HepG2 (cell line): ENCODE measurements at regions not wholly inside any gene's neighbourhood (a gene's known extent, or its start where the extent isn't known, plus 50 kb on each side); places are given as distances from the start of the nearest gene placed in this dataset.

Experiments
- ATAC-seq: fragments of 200-7000 bp; cut with Tn5 transposase; 3 replicates; pipeline ENCODE4 v1.9.1; 2020; ENCODE audit warnings: mild to moderate bottlenecking, moderate library complexity
- BruUV-seq: library from RNA; stranded (reverse); fragments of 400-500 nt; replicated peaks from 2 replicates; lab custom pipeline; 2021; lab: Mats Ljungman, UMichigan
- CTCF ChIA-PET: fragments of 300-600 bp; formaldehyde crosslinking; extraction: SDS; loops from one replicate; lab custom pipeline; 2021; ENCODE audit warnings: low total read pairs, inconsistent platforms, low intra/inter-chr PET ratio; lab: Yijun Ruan, JAX
- POLR2A ChIA-PET: fragments of 350-600 bp; sonication (Branson Sonifier 250); formaldehyde crosslinking; loops from one replicate; lab custom pipeline; 2020; ENCODE audit warnings: antibody characterized with exemption, inconsistent platforms; lab: Yijun Ruan, JAX
- DNase-seq: peaks from one replicate; pipeline ENCODE4 v3.0.0-alpha.2; 2015; ENCODE audit warnings: low spot score
- FAIRE-seq: peaks from 3 replicates; lab custom pipeline; 2011; peaks lifted over from hg19 to GRCh38; lab: Jason Lieb, UNC
- H2AFZ ChIP-seq: one replicate; pipeline ENCODE4 v1.6.1; 2011; ENCODE audit warnings: low read length, inconsistent platforms
- H3K27ac ChIP-seq: fragments of 300-600 bp; 3 replicates; pipeline ENCODE4 v1.8.0; 2011; ENCODE audit warnings: mixed run types, mild to moderate bottlenecking, mixed read lengths, low read length, inconsistent platforms; ENCODE audit not compliant: insufficient read depth; ENCODE audit errors: extremely low read length
- H3K27me3 ChIP-seq, 2 experiments: fragments of 200-600 bp in 1 of 2; 2 replicates in 1 of 2; 3 replicates in 1 of 2; pipeline versions ENCODE4 v1.6.0 to v1.8.0; 2011; ENCODE audit warnings: low read length in 2 of 2, mild to moderate bottlenecking in 2 of 2, moderate library complexity in 2 of 2, inconsistent platforms in 1 of 2; ENCODE audit not compliant: insufficient read depth in 2 of 2, control insufficient read depth in 1 of 2
- H3K36me3 ChIP-seq, 2 experiments: fragments of 200-600 bp in 1 of 2; replicated peaks in 1 of 2; 2 replicates in 1 of 2; 3 replicates in 1 of 2; pipeline versions ENCODE4 v1.5.1 to v1.8.0; 2011; ENCODE audit warnings: low read length in 2 of 2, inconsistent platforms in 1 of 2; ENCODE audit not compliant: insufficient read depth in 2 of 2, control insufficient read depth in 1 of 2
- H3K4me1 ChIP-seq: 2 replicates; pipeline ENCODE4 v1.5.1; 2012; ENCODE audit warnings: low read length, inconsistent platforms; ENCODE audit not compliant: insufficient read depth
- H3K4me2 ChIP-seq: 2 replicates; pipeline ENCODE4 v1.6.0; 2011; ENCODE audit warnings: low read depth, low read length, inconsistent platforms
- H3K4me3 ChIP-seq, 3 experiments: fragments of 200-600 bp in 1 of 3; sonication (generic), shearing (Covaris generic) in 1 of 3; replicated peaks in 1 of 3; 2 replicates each; pipeline ENCODE4 v1.5.1; 2011 to 2016; ENCODE audit warnings: low read length in 3 of 3, inconsistent platforms in 2 of 3, low read depth in 2 of 3, mild to moderate bottlenecking in 2 of 3, control low read depth in 1 of 3, mixed read lengths in 1 of 3; ENCODE audit not compliant: insufficient read depth in 1 of 3
- H3K79me2 ChIP-seq: one replicate; pipeline ENCODE4 v1.6.1; 2011; ENCODE audit warnings: low read length, inconsistent platforms; ENCODE audit not compliant: insufficient read depth
- H3K9ac ChIP-seq: 2 replicates; pipeline ENCODE4 v1.6.0; 2011; ENCODE audit warnings: mild to moderate bottlenecking, low read depth, low read length, inconsistent platforms; ENCODE audit not compliant: insufficient read depth
- H3K9me3 ChIP-seq: 2 replicates; pipeline ENCODE4 v1.5.1; 2012; ENCODE audit warnings: mild to moderate bottlenecking, low read length
- H4K20me1 ChIP-seq: 2 replicates; pipeline ENCODE4 v1.6.0; 2011; ENCODE audit warnings: inconsistent platforms, mild to moderate bottlenecking, low read length, moderate library complexity; ENCODE audit not compliant: insufficient read depth
- GATA4 ChIP-seq: sonication (generic); IDR thresholded peaks from 2 replicates; pipeline ENCODE4 v1.6.1; 2016; ENCODE audit warnings: antibody characterized with exemption, low read depth, borderline replicate concordance
- RAD51 ChIP-seq: fragments of 450-650 bp; IDR thresholded peaks from 2 replicates; pipeline ENCODE4 v1.6.1; 2016; ENCODE audit warnings: borderline replicate concordance
- REL ChIP-seq: sonication (generic); formaldehyde crosslinking; conservative IDR thresholded peaks from 2 replicates; pipeline ENCODE4 v1.8.0; 2022; ENCODE audit warnings: mild to moderate bottlenecking, missing genetic modification reagents, moderate library complexity
- TBL1XR1 ChIP-seq: fragments of 150-350 bp; IDR thresholded peaks from 2 replicates; pipeline ENCODE4 v1.6.1; 2014; ENCODE audit warnings: borderline replicate concordance, low read length; ENCODE audit not compliant: partially characterized antibody
- ZBTB20 ChIP-seq: sonication (generic); formaldehyde crosslinking; IDR thresholded peaks from 2 replicates; pipeline ENCODE4 v1.8.1; 2023; ENCODE audit warnings: missing genetic modification reagents, low read depth, mild to moderate bottlenecking, borderline replicate concordance
- ZNF607 ChIP-seq: sonication (generic); formaldehyde crosslinking; IDR thresholded peaks from 2 replicates; pipeline ENCODE4 v1.5.1; 2020; ENCODE audit warnings: missing genetic modification reagents, mild to moderate bottlenecking, borderline replicate concordance
- ZNF691 ChIP-seq: sonication (generic); formaldehyde crosslinking; IDR thresholded peaks from 2 replicates; pipeline ENCODE4 v1.4.0; 2020; ENCODE audit warnings: missing genetic modification reagents, low read depth, mild to moderate bottlenecking, borderline replicate concordance
- WGBS: methylation state at CpG from one replicate; pipeline ENCODE4 v1.1.6; 2017; ENCODE audit warnings: low lambda C conversion rate; 5-methylcytosine and 5-hydroxymethylcytosine counted together
- in situ Hi-C: cut with HindIII; loops from 2 replicates; pipeline ENCODE4 v1.10.0; 2017; ENCODE audit warnings: low pct_unique_long_range_greater_than_20kb; ENCODE audit not compliant: extremely low pct_ligation_motif_present
- intact Hi-C: fragments of 100-400 bp; cut with micrococcal nuclease; formaldehyde crosslinking; loops from one replicate; pipeline ENCODE4 v1.10.0; 2022; ENCODE audit not compliant: unreplicated experiment
- TF ChIP-seq, protein P1 (sequence below): sonication (generic); formaldehyde crosslinking; IDR thresholded peaks from 2 replicates; pipeline ENCODE4 v1.5.0; 2020; ENCODE audit warnings: mild to moderate bottlenecking, missing genetic modification reagents, borderline replicate concordance

DNA sequence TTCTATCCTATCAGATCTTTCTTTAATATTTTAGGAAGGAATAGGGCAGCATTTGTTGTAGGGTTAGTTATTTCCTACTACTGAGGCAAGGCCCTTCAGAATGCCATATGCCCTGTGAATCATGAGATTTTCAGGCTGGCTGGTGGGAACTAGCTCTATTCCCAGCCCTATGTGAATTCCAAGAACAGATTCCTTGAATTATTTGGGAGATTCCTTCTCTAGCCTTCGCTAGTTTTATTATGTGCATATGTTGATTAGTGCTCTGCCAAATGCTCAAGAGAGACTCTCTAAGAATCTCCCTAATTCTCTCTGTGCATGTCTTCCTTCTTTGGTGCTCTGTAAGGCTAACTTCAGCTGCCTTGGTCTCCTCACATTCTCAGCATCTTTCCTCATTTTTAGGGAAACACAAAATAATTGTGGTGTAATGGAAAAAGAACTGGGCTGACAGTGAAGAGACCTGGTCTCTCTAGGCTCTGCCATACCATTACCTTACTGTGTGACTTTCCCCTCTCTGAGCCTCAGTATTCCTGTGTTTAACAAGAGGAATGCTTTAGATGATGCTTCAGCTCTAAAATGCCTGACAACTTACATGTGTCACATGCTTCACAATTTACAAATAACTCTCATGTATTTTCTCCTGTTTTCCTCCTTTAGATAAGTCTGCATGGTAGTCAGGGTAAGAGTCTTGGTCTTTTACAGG, 79.7 kb downstream of the VMA21 start:
- no TSS peak for BruUV-seq
- H3K4me2 ChIP-seq, result no peak overlapping the region
- intact Hi-C loops, result no loop called here
- H3K79me2 ChIP-seq, result no peaks in the 10 kb centered on the region
- FAIRE-seq, result no peak
- CTCF ChIA-PET, result no interaction called here
- H2AFZ ChIP-seq, result no peak overlapping the region
- H4K20me1 ChIP-seq, result no peaks in the 10 kb centered on the region
- no peaks in the 10 kb centered on the region for H3K9me3 ChIP-seq
- 100% methylated on average over 1 of the region's 1 CpG for WGBS
- H3K4me1 ChIP-seq, result no peaks in the 10 kb centered on the region
- POLR2A ChIA-PET, result no interaction called here
- no peak overlapping the region for H3K27ac ChIP-seq
- no peaks in the 10 kb centered on the region for H3K36me3 ChIP-seq
- no peak for ATAC-seq
- TF ChIP-seq, protein P1, sequence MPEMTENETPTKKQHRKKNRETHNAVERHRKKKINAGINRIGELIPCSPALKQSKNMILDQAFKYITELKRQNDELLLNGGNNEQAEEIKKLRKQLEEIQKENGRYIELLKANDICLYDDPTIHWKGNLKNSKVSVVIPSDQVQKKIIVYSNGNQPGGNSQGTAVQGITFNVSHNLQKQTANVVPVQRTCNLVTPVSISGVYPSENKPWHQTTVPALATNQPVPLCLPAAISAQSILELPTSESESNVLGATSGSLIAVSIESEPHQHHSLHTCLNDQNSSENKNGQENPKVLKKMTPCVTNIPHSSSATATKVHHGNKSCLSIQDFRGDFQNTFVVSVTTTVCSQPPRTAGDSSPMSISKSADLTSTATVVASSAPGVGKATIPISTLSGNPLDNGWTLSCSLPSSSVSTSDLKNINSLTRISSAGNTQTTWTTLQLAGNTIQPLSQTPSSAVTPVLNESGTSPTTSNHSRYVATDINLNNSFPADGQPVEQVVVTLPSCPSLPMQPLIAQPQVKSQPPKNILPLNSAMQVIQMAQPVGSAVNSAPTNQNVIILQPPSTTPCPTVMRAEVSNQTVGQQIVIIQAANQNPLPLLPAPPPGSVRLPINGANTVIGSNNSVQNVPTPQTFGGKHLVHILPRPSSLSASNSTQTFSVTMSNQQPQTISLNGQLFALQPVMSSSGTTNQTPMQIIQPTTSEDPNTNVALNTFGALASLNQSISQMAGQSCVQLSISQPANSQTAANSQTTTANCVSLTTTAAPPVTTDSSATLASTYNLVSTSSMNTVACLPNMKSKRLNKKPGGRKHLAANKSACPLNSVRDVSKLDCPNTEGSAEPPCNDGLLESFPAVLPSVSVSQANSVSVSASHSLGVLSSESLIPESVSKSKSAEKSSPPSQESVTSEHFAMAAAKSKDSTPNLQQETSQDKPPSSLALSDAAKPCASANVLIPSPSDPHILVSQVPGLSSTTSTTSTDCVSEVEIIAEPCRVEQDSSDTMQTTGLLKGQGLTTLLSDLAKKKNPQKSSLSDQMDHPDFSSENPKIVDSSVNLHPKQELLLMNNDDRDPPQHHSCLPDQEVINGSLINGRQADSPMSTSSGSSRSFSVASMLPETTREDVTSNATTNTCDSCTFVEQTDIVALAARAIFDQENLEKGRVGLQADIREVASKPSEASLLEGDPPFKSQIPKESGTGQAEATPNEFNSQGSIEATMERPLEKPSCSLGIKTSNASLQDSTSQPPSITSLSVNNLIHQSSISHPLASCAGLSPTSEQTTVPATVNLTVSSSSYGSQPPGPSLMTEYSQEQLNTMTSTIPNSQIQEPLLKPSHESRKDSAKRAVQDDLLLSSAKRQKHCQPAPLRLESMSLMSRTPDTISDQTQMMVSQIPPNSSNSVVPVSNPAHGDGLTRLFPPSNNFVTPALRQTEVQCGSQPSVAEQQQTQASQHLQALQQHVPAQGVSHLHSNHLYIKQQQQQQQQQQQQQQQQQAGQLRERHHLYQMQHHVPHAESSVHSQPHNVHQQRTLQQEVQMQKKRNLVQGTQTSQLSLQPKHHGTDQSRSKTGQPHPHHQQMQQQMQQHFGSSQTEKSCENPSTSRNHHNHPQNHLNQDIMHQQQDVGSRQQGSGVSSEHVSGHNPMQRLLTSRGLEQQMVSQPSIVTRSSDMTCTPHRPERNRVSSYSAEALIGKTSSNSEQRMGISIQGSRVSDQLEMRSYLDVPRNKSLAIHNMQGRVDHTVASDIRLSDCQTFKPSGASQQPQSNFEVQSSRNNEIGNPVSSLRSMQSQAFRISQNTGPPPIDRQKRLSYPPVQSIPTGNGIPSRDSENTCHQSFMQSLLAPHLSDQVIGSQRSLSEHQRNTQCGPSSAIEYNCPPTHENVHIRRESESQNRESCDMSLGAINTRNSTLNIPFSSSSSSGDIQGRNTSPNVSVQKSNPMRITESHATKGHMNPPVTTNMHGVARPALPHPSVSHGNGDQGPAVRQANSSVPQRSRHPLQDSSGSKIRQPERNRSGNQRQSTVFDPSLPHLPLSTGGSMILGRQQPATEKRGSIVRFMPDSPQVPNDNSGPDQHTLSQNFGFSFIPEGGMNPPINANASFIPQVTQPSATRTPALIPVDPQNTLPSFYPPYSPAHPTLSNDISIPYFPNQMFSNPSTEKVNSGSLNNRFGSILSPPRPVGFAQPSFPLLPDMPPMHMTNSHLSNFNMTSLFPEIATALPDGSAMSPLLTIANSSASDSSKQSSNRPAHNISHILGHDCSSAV, result no peak
- TF ChIP-seq REL (CRISPR knock-in tag) (no peak), ZNF691 (CRISPR knock-in tag) (no peak), RAD51 (no peak), GATA4 (no peak), TBL1XR1 (no peak), ZNF607 (no peak), ZBTB20 (no peak)
- DNase-seq, result no peak
- H3K9ac ChIP-seq, result no peak overlapping the region
- no peaks in the 10 kb centered on the region for H3K27me3 ChIP-seq
- in situ Hi-C loops, result loop anchor here (25.0 kb wide), 1 partner anchor 314 kb away; no protein-coding TSS in a partner anchor
- H3K4me3 ChIP-seq, result no peak overlapping the region
